Effector CD4-positive, alpha-beta T cell (primary cell): ENCODE measurements at regions not wholly inside any gene's neighbourhood (a gene's known extent, or its start where the extent isn't known, plus 50 kb on each side); places are given as distances from the start of the nearest gene placed in this dataset.
"Not testable (repeated sequence)": the region's sequence is repeated elsewhere in the genome, so short reads cannot be mapped to it uniquely, and the experiment has no call there.

ENCODE experiments used
- DNase-seq: peaks from one replicate; pipeline ENCODE4 v3.0.0-alpha.2; 2020

- no peak for DNase-seq
Measured at GRCh38 chr2:168300460-168300859, 53.1 kb upstream of the STK39 start.

GRCh38 chr2:168304024-168304681 is 56.8 kb upstream of the STK39 start:
- DNase-seq: no peak

GRCh38 chr2:168307379-168307778 is 60.0 kb upstream of the STK39 start:
- no peak for DNase-seq

- DNase-seq: no peak
Measured at GRCh38 chr2:168310580-168310979, 63.2 kb upstream of the STK39 start.

GRCh38 chr2:168311261-168311910 is 64.0 kb upstream of the STK39 start:
- no peak for DNase-seq

GRCh38 chr2:168312036-168312822 is 64.8 kb upstream of the STK39 start:
- no peak for DNase-seq

- DNase-seq: no peak
Measured at GRCh38 chr2:168314236-168314635, 66.8 kb upstream of the STK39 start.

GRCh38 chr2:168315331-168316072 is 68.1 kb upstream of the STK39 start:
- DNase-seq: no peak

GRCh38 chr2:168316073-168316440 is 68.7 kb upstream of the STK39 start:
- DNase-seq: no peak

- DNase-seq: no peak
Measured at GRCh38 chr2:168317282-168317681, 69.9 kb upstream of the STK39 start.

GRCh38 chr2:168320267-168320666 is 72.9 kb upstream of the STK39 start:
- no peak for DNase-seq

- DNase-seq: no peak
Measured at GRCh38 chr2:168322325-168323007, 75.1 kb upstream of the STK39 start.

- no peak for DNase-seq
Measured at GRCh38 chr2:168323529-168324021, 76.2 kb upstream of the STK39 start.

GRCh38 chr2:168326572-168326971 is 79.2 kb upstream of the STK39 start:
- DNase-seq: no peak

GRCh38 chr2:168327328-168327727 is 79.9 kb upstream of the STK39 start:
- DNase-seq: no peak

- DNase-seq: no peak
Measured at GRCh38 chr2:168328421-168328820, 81.0 kb upstream of the STK39 start.

GRCh38 chr2:168330624-168331423 is 83.4 kb upstream of the STK39 start:
- no peak for DNase-seq

- DNase-seq: not testable (repeated sequence)
Measured at GRCh38 chr2:168335254-168335653, 87.9 kb upstream of the STK39 start.

GRCh38 chr2:168336786-168337388 is 89.5 kb upstream of the STK39 start:
- DNase-seq: peak; percentile 35

GRCh38 chr2:168338292-168338691 is 90.9 kb upstream of the STK39 start:
- DNase-seq: no peak

- DNase-seq: no peak
Measured at GRCh38 chr2:168338803-168339437, 91.5 kb upstream of the STK39 start.
